WTC11 (cell line): ENCODE measurements at regions not wholly inside any gene's neighbourhood (a gene's known extent, or its start where the extent isn't known, plus 50 kb on each side); places are given as distances from the start of the nearest gene placed in this dataset.

Experiments
- ATAC-seq: fragments of 200-7000 bp; cut with Tn5 transposase; 2 replicates; pipeline ENCODE4 v1.10.0; 2021; ENCODE audit warnings: mild to moderate bottlenecking, moderate library complexity
- CTCF ChIA-PET: fragments of 300-600 bp; sonication (Branson Sonifier 250); formaldehyde crosslinking; loops from one replicate; lab custom pipeline; 2021; ENCODE audit warnings: antibody characterized with exemption; lab: Charles Lee
- POLR2A ChIA-PET: fragments of 350-600 bp; sonication (Branson Sonifier 250); formaldehyde crosslinking; loops from one replicate; lab custom pipeline; 2021; ENCODE audit warnings: antibody characterized with exemption; lab: Charles Lee
- DNase-seq: peaks from one replicate; pipeline ENCODE4 v3.0.0; 2021; ENCODE audit warnings: low spot score
- H3K27ac Mint-ChIP-seq: 2 replicates; pipeline ENCODE4 v1.8.0; 2021; ENCODE audit warnings: mixed read lengths
- H3K27me3 Mint-ChIP-seq: 2 replicates; pipeline ENCODE4 v1.8.0; 2021; ENCODE audit warnings: low read depth, mild to moderate bottlenecking, moderate library complexity, mixed read lengths
- H3K36me3 Mint-ChIP-seq: 2 replicates; pipeline ENCODE4 v1.8.0; 2021; ENCODE audit warnings: mixed read lengths
- H3K4me1 Mint-ChIP-seq: 2 replicates; pipeline ENCODE4 v1.8.0; 2022; ENCODE audit warnings: mixed read lengths
- H3K4me3 Mint-ChIP-seq: 2 replicates; pipeline ENCODE4 v1.8.0; 2021; ENCODE audit warnings: mild to moderate bottlenecking, moderate library complexity, mixed read lengths
- H3K9me3 Mint-ChIP-seq: 2 replicates; pipeline ENCODE4 v1.8.0; 2021; ENCODE audit warnings: mixed read lengths
- AR ChIP-seq: fragments of 250-450 bp; sonication (Bioruptor Pico); IDR thresholded peaks from 2 replicates; pipeline ENCODE4 v1.9.0; 2021; ENCODE audit warnings: mild to moderate bottlenecking
- CREM ChIP-seq: sonication (generic); formaldehyde crosslinking; IDR thresholded peaks from 2 replicates; pipeline ENCODE4 v1.8.1; 2022; ENCODE audit warnings: mild to moderate bottlenecking, missing genetic modification reagents, moderate library complexity
- CTCF ChIP-seq: fragments of 200-600 bp; IDR thresholded peaks from 2 replicates; pipeline ENCODE4 v1.8.0; 2022; ENCODE audit warnings: antibody characterized with exemption
- EMX1 ChIP-seq: fragments of 250-450 bp; sonication (Bioruptor Pico); IDR thresholded peaks from 2 replicates; pipeline ENCODE4 v1.8.0; 2021; ENCODE audit warnings: mild to moderate bottlenecking
- FOXJ3 ChIP-seq: sonication (generic); formaldehyde crosslinking; IDR thresholded peaks from 2 replicates; pipeline ENCODE4 v1.9.0; 2021; ENCODE audit warnings: missing genetic modification reagents, mild to moderate bottlenecking, borderline replicate concordance
- FOXK1 ChIP-seq: sonication (generic); formaldehyde crosslinking; IDR thresholded peaks from 2 replicates; pipeline ENCODE4 v1.8.0; 2022; ENCODE audit warnings: mild to moderate bottlenecking, moderate library complexity, missing genetic modification reagents
- FOXP1 ChIP-seq: sonication (generic); formaldehyde crosslinking; IDR thresholded peaks from 2 replicates; pipeline ENCODE4 v1.8.0; 2022; ENCODE audit warnings: missing genetic modification reagents, mild to moderate bottlenecking, moderate library complexity, borderline replicate concordance
- GABPB1 ChIP-seq: sonication (generic); formaldehyde crosslinking; IDR thresholded peaks from 2 replicates; pipeline ENCODE4 v1.8.1; 2023; ENCODE audit warnings: mild to moderate bottlenecking, missing genetic modification reagents
- HMGXB4 ChIP-seq: sonication (generic); formaldehyde crosslinking; IDR thresholded peaks from 2 replicates; pipeline ENCODE4 v1.8.1; 2023; ENCODE audit warnings: mild to moderate bottlenecking, moderate library complexity, missing genetic modification reagents
- MAX ChIP-seq: sonication (generic); formaldehyde crosslinking; IDR thresholded peaks from 2 replicates; pipeline ENCODE4 v1.8.0; 2022; ENCODE audit warnings: mild to moderate bottlenecking, missing genetic modification reagents
- MYBL2 ChIP-seq: sonication (generic); formaldehyde crosslinking; IDR thresholded peaks from 2 replicates; pipeline ENCODE4 v1.8.1; 2023; ENCODE audit warnings: mild to moderate bottlenecking, moderate library complexity, missing genetic modification reagents
- PRDM15 ChIP-seq: sonication (generic); formaldehyde crosslinking; IDR thresholded peaks from 2 replicates; pipeline ENCODE4 v1.8.0; 2022; ENCODE audit warnings: missing genetic modification reagents
- PRRX2 ChIP-seq: fragments of 250-450 bp; sonication (Bioruptor Pico); IDR thresholded peaks from 2 replicates; pipeline ENCODE4 v1.8.0; 2021; ENCODE audit warnings: mild to moderate bottlenecking
- ZBTB21 ChIP-seq: sonication (generic); formaldehyde crosslinking; IDR thresholded peaks from 2 replicates; pipeline ENCODE4 v1.8.1; 2023; ENCODE audit warnings: mild to moderate bottlenecking, missing genetic modification reagents, borderline replicate concordance
- ZBTB43 ChIP-seq: sonication (generic); formaldehyde crosslinking; IDR thresholded peaks from 2 replicates; pipeline ENCODE4 v1.8.1; 2023; ENCODE audit warnings: mild to moderate bottlenecking, missing genetic modification reagents
- ZNF425 ChIP-seq: fragments of 250-450 bp; sonication (Bioruptor Pico); conservative IDR thresholded peaks from 2 replicates; pipeline ENCODE4 v1.9.0; 2021; ENCODE audit warnings: mild to moderate bottlenecking

GRCh38 chr13:100728201-100728600 is 53.6 kb upstream of the TMTC4 start (continued):
- TF ChIP-seq MYBL2 (CRISPR knock-in tag): no peak
- no peak for TF ChIP-seq PRRX2 (CRISPR knock-in tag)
- no peak for TF ChIP-seq HMGXB4 (CRISPR knock-in tag)
- no peak for TF ChIP-seq GABPB1
- no peak for TF ChIP-seq PRDM15 (CRISPR knock-in tag)
- no peak for TF ChIP-seq ZBTB43
- no peak for TF ChIP-seq AR (CRISPR knock-in tag)

GRCh38 chr13:100725472-100725871 is 50.9 kb upstream of the TMTC4 start:
- peaks cover 17% of the 10 kb centered on the region for H3K9me3 Mint-ChIP-seq
- no peak overlapping the region for H3K4me3 Mint-ChIP-seq
- DNase-seq (no peak), ATAC-seq (no peak; the same call in 1 of the 2 replicates)
- no peaks in the 10 kb centered on the region; the same call in 1 of the 2 replicates for H3K27me3 Mint-ChIP-seq
- ChIA-PET CTCF (no interaction called here), POLR2A (no interaction called here)
- TF ChIP-seq ZNF425 (CRISPR knock-in tag): no peak
- no peak for TF ChIP-seq CREM (CRISPR knock-in tag)
- TF ChIP-seq MAX (CRISPR knock-in tag): no peak
- TF ChIP-seq CTCF: no peak
- no peak for TF ChIP-seq FOXJ3 (CRISPR knock-in tag)
- no peak for TF ChIP-seq EMX1 (CRISPR knock-in tag)
- no peak for TF ChIP-seq FOXK1 (CRISPR knock-in tag)
- TF ChIP-seq FOXP1 (CRISPR knock-in tag): no peak
- no peak for TF ChIP-seq PRDM15 (CRISPR knock-in tag)
- TF ChIP-seq ZBTB21 (CRISPR knock-in tag): no peak
- H3K36me3 Mint-ChIP-seq: 0 out of 2 replicates have a peak, but pooled peaks cover 3% of the 10 kb centered on the region
- peaks cover 8% of the 10 kb centered on the region for H3K4me1 Mint-ChIP-seq
- H3K27ac Mint-ChIP-seq: no peak overlapping the region
